Skeletal muscle satellite cell (primary cell): ENCODE measurements at regions not wholly inside any gene's neighbourhood (a gene's known extent, or its start where the extent isn't known, plus 50 kb on each side); places are given as distances from the start of the nearest gene placed in this dataset.

Experiments used
- H3K27me3 ChIP-seq: 2 replicates; pipeline ENCODE4 v1.7.0; 2013; ENCODE audit warnings: low read length; ENCODE audit not compliant: control insufficient read depth, insufficient read depth
- H3K36me3 ChIP-seq: 2 replicates; pipeline ENCODE4 v1.7.0; 2013; ENCODE audit warnings: mild to moderate bottlenecking, control low read depth, low read length; ENCODE audit not compliant: insufficient read depth
- H3K4me1 ChIP-seq: 2 replicates; pipeline ENCODE4 v1.7.0; 2013; ENCODE audit warnings: low read length; ENCODE audit not compliant: control insufficient read depth, insufficient read depth
- H3K4me2 ChIP-seq: 2 replicates; pipeline ENCODE4 v1.7.0; 2013; ENCODE audit warnings: mild to moderate bottlenecking, low read length
- H3K4me3 ChIP-seq: 2 replicates; pipeline ENCODE4 v1.7.0; 2013; ENCODE audit warnings: low read length
- H3K9ac ChIP-seq: 2 replicates; pipeline ENCODE4 v1.7.0; 2013; ENCODE audit warnings: mild to moderate bottlenecking, low read depth, low read length, moderate library complexity
- H3K9me3 ChIP-seq: replicated peaks from 2 replicates; pipeline ENCODE4 v1.7.0; 2013; ENCODE audit warnings: mild to moderate bottlenecking, control low read depth, low read length

GRCh38 chr9:13628526-13628925 lies 349.0 kb upstream of the MPDZ start:
- Histone ChIP-seq H3K4me3 (no peak overlapping the region), H3K4me2 (no peak overlapping the region), H3K4me1 (no peaks in the 10 kb centered on the region), H3K9me3 (no peaks in the 10 kb centered on the region), H3K27me3 (no peaks in the 10 kb centered on the region), H3K36me3 (no peaks in the 10 kb centered on the region), H3K9ac (no peak overlapping the region)

GRCh38 chr9:13627502-13627901 lies 348.0 kb upstream of the MPDZ start:
- no peaks in the 10 kb centered on the region for H3K9me3 ChIP-seq
- no peak overlapping the region for H3K4me2 ChIP-seq
- no peaks in the 10 kb centered on the region for H3K27me3 ChIP-seq
- no peaks in the 10 kb centered on the region for H3K4me1 ChIP-seq
- no peaks in the 10 kb centered on the region for H3K36me3 ChIP-seq
- no peak overlapping the region for H3K9ac ChIP-seq
- H3K4me3 ChIP-seq = no peak overlapping the region

- Histone ChIP-seq H3K4me3 (no peak overlapping the region), H3K4me1 (no peaks in the 10 kb centered on the region), H3K27me3 (no peaks in the 10 kb centered on the region), H3K4me2 (no peak overlapping the region), H3K36me3 (no peaks in the 10 kb centered on the region), H3K9ac (no peak overlapping the region), H3K9me3 (no peaks in the 10 kb centered on the region)
These were observed 347.6 kb upstream of the MPDZ start for GRCh38 chr9:13627071-13627470.

DNA sequence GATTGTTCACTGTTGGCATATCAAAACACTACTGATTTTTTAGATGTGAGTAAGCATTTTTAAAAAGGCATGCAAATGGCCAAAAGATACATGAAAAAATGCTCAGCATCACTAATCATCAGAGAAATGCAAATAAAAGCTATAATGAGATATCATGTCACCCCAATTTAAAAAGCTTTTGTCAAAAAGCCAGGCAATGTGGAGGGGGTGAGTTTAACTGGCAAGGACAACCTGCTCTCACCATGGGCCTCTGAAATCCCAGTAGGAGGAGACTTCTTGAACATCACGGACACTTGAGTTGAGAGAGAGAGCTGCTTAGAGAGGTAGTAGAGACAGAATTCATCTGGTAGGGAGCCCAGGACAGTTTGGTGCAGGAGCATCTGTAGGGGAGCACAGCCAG lies 347.1 kb upstream of the MPDZ start:
- Histone ChIP-seq H3K4me2 (no peak overlapping the region), H3K9me3 (no peaks in the 10 kb centered on the region), H3K27me3 (no peaks in the 10 kb centered on the region), H3K4me3 (no peak overlapping the region), H3K36me3 (no peaks in the 10 kb centered on the region), H3K9ac (no peak overlapping the region), H3K4me1 (no peaks in the 10 kb centered on the region)

DNA sequence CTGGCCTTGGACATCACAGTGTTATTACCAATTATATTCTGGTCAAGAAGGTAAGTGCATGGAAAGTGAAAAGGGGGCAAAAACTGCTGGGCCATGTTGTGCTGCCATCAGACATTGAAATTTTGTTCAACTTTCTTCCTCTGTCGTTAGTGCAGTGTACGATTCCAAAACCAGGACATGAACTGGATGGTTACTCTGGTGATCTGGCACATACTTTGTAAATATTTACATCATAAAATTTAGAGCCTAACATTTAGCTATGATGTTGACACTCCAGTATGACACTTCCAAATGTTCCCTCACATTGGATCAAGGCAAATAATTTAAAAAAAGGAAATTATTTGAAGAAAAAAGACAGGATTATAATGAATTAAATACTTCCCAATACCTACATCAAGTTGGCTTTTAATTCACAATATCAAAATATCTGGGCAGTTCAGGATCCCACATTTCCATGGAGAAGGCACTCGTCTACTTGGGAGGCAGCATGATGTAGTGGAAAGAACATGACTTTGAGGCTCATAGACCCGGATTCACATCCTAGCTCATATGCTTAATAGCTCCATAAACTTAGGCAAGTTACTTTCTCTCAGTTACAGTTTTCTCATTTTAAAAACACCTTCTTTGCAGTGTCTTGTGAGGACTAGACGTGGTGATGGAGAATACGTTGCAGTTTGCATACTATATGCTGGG lies 342.5 kb upstream of the MPDZ start:
- Histone ChIP-seq H3K27me3 (no peaks in the 10 kb centered on the region), H3K4me3 (no peak overlapping the region), H3K4me2 (no peak overlapping the region), H3K4me1 (no peaks in the 10 kb centered on the region), H3K9me3 (no peaks in the 10 kb centered on the region), H3K36me3 (no peaks in the 10 kb centered on the region), H3K9ac (no peak overlapping the region)

- Histone ChIP-seq H3K36me3 (no peaks in the 10 kb centered on the region), H3K9me3 (no peaks in the 10 kb centered on the region), H3K27me3 (no peaks in the 10 kb centered on the region), H3K4me3 (no peak overlapping the region), H3K9ac (no peak overlapping the region), H3K4me1 (no peaks in the 10 kb centered on the region), H3K4me2 (no peak overlapping the region)
These were observed 337.1 kb upstream of the MPDZ start for GRCh38 chr9:13616491-13617035.

GRCh38 chr9:13615660-13616490 lies 336.4 kb upstream of the MPDZ start:
- H3K4me2 ChIP-seq = no peak overlapping the region
- no peaks in the 10 kb centered on the region for H3K27me3 ChIP-seq
- H3K4me1 ChIP-seq = no peaks in the 10 kb centered on the region
- no peaks in the 10 kb centered on the region for H3K36me3 ChIP-seq
- H3K4me3 ChIP-seq = no peak overlapping the region
- H3K9ac ChIP-seq = no peak overlapping the region
- H3K9me3 ChIP-seq = no peaks in the 10 kb centered on the region

DNA sequence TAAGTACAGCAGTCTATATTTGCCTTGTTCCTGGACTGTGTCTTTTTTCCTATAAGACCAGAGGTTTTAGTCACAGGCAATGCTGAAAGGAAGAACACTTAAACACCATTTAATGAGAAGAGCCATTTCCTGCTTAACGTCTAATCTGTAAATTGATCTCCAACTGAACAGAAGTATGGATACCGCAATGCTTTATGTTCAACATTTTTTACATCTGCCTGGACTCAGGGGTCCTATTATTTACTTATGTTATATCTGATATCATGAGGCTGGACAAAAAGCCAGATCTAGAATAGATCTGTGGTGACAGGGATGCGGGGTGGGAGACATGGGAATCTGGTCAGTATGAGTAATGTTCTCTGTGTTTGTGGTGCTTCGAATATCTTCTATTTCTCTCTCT lies 334.6 kb upstream of the MPDZ start:
- Histone ChIP-seq H3K9ac (no peak overlapping the region), H3K4me1 (no peaks in the 10 kb centered on the region), H3K36me3 (no peaks in the 10 kb centered on the region), H3K4me2 (no peak overlapping the region), H3K4me3 (no peak overlapping the region), H3K27me3 (no peaks in the 10 kb centered on the region), H3K9me3 (no peaks in the 10 kb centered on the region)

GRCh38 chr9:13613296-13613695 lies 333.8 kb upstream of the MPDZ start:
- H3K27me3 ChIP-seq = peaks cover 7% of the 10 kb centered on the region
- H3K4me1 ChIP-seq = no peaks in the 10 kb centered on the region
- no peaks in the 10 kb centered on the region for H3K9me3 ChIP-seq
- H3K4me3 ChIP-seq = no peak overlapping the region
- H3K4me2 ChIP-seq = no peak overlapping the region
- no peaks in the 10 kb centered on the region for H3K36me3 ChIP-seq
- no peak overlapping the region for H3K9ac ChIP-seq

DNA sequence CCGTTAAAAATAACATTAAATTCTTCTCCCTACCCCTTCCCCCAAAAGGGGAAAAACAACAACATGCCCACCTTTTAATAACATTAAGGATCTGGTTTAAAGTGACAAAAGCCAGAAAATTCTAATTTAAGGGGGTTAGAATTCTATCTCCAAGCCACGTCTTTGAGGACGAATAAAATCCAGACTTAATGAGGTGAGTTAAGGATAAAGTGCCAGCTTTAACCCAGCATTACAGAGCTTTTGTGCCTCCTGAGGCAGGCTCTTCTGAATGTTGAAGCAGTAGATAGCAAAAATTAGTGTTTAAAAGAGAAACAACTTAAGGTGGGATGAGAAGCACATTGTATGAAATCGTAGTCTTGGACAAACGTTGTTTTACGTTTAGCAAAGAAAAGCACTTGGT lies 329.0 kb upstream of the MPDZ start:
- Histone ChIP-seq H3K27me3 (peaks cover 7% of the 10 kb centered on the region), H3K9ac (no peak overlapping the region), H3K36me3 (no peaks in the 10 kb centered on the region), H3K4me2 (no peak overlapping the region), H3K4me1 (no peaks in the 10 kb centered on the region), H3K9me3 (no peaks in the 10 kb centered on the region), H3K4me3 (no peak overlapping the region)

GRCh38 chr9:13607481-13608441 lies 328.3 kb upstream of the MPDZ start:
- no peaks in the 10 kb centered on the region for H3K9me3 ChIP-seq
- no peak overlapping the region for H3K4me2 ChIP-seq
- no peak overlapping the region for H3K4me3 ChIP-seq
- no peaks in the 10 kb centered on the region for H3K36me3 ChIP-seq
- no peaks in the 10 kb centered on the region for H3K4me1 ChIP-seq
- no peak overlapping the region for H3K9ac ChIP-seq
- H3K27me3 ChIP-seq = peaks cover 7% of the 10 kb centered on the region
